ENCODE measurements at regions not wholly inside any gene's neighbourhood (a gene's known extent, or its start where the extent isn't known, plus 50 kb on each side); places are given as distances from the start of the nearest gene placed in this dataset.
A peak's percentile ranks its signal among the peaks of the same experiment; 100 is the strongest.

DNA sequence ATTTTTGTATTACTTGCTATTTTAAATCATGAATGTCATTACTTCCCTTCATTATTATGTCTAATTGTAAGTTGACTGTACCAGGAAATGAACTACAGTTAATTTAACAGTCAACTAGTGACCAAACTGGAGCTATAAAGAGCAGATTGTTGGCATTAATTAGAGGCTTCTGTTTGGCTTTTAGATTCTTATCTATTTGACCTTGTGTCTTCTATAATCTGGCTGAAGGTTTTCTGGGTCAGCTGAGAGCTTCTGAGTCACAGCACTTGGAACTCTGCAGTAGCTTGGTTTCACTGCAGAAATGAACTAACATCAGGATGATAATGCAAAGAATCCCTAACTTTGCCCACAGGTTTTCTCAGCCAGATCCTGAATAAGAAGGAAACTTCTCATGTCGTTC lies 169.2 kb upstream of the LEF1 start:
- peak in 1 of 2 donors; percentile 4 for DNase-seq (ENCODE audit: low read depth in 2 of 2)
- H3K4me3 ChIP-seq (replicated peaks in 1 of 2; ENCODE audit: low read depth in 2 of 2, low read length in 2 of 2) = no peak overlapping the region
- TF ChIP-seq CTCF (IDR thresholded peaks at IDR 0.05; ENCODE audit: low read depth, low read length) = no peak

DNA sequence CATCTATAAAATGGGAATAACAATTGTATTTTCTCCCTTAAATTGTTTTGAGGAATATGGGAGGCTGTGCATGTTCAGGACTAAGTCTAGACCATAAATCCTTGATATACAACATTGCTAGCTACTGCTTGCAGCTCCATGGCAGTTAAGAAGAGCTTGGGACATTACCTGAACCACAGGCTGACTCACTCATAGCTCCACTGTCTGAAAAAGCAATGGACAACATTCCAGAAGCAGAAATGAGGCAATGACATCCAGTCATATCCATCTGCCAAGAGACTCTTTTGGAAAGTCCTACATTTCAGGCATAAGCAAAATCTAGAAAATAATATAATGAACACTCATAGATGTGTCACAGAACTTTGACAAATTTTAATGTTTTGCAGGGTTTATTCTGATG lies 167.3 kb upstream of the LEF1 start:
- H3K4me3 ChIP-seq (replicated peaks in 1 of 2; ENCODE audit: low read depth in 2 of 2, low read length in 2 of 2) = no peak overlapping the region
- peak in 1 of 2 donors; percentile 16 for DNase-seq (ENCODE audit: low read depth in 2 of 2)
- TF ChIP-seq CTCF (IDR thresholded peaks at IDR 0.05; ENCODE audit: low read depth, low read length) = no peak

- no peak for TF ChIP-seq CTCF (IDR thresholded peaks at IDR 0.05; ENCODE audit: low read depth, low read length)
- no peak for DNase-seq (ENCODE audit: low read depth in 2 of 2)
- no peak overlapping the region for H3K4me3 ChIP-seq (replicated peaks in 1 of 2; ENCODE audit: low read depth in 2 of 2, low read length in 2 of 2)
Observed at GRCh38 chr4:108335081-108335480, 166.3 kb upstream of the LEF1 start.

DNA sequence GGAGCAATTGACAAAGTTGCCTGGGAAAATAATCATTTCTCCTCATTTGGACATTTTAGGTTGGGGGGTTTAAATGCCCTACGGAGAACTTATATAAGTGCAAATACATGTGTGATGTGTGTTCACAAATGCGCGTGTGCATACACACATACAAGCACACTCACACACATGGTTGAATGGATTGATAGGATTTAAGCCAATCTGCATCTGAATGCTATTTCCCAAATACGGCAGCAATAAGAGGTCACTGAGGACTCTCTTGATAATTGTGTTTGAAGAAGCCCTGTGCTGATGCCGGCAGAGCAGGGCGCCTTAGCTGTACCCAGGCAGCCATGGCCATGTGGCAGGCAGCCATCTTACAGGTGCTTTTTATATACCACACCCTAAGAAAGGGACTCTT lies 165.3 kb upstream of the LEF1 start:
- H3K4me3 ChIP-seq (replicated peaks in 1 of 2; ENCODE audit: low read depth in 2 of 2, low read length in 2 of 2) = no peak overlapping the region
- no peak for DNase-seq (ENCODE audit: low read depth in 2 of 2)
- TF ChIP-seq CTCF (IDR thresholded peaks at IDR 0.05; ENCODE audit: low read depth, low read length) = no peak

DNA sequence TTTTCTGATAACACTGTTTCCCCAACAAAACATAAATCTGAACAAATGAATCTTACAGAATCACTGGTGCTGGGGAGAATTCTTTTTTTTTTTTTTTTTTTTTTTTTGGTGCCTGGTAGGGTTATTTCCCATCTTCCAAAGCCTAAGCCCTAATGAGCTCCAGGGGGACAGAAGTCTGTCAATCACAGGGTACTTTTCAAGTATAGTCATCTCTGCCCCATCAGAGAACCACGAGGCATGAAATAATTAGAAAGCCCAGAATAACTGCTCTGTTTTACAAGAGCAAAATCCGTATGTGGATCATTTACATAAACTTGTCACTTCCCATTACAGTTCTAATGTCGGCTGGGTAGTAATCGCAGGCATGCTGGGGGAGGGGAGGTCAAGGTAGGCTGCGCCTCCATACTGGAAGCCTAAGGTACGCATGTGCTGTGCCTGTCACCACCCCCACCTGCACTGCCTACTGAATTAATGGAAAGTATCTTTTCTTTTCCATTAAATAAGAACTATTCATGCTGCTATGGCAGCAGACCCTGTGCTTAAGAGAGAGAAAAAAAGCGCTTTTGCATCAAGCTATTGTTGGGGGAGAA lies 164.7 kb upstream of the LEF1 start:
- TF ChIP-seq CTCF (IDR thresholded peaks at IDR 0.05; ENCODE audit: low read depth, low read length) = no peak
- no peak overlapping the region for H3K4me3 ChIP-seq (replicated peaks in 1 of 2; ENCODE audit: low read depth in 2 of 2, low read length in 2 of 2)
- DNase-seq (ENCODE audit: low read depth in 2 of 2) = no peak

- H3K4me3 ChIP-seq (replicated peaks in 1 of 2; ENCODE audit: low read depth in 2 of 2, low read length in 2 of 2) = no peak overlapping the region
- TF ChIP-seq CTCF (IDR thresholded peaks at IDR 0.05; ENCODE audit: low read depth, low read length) = no peak
- DNase-seq (ENCODE audit: low read depth in 2 of 2) = no peak
Observed at GRCh38 chr4:108331905-108332632, 163.3 kb upstream of the LEF1 start.

DNA sequence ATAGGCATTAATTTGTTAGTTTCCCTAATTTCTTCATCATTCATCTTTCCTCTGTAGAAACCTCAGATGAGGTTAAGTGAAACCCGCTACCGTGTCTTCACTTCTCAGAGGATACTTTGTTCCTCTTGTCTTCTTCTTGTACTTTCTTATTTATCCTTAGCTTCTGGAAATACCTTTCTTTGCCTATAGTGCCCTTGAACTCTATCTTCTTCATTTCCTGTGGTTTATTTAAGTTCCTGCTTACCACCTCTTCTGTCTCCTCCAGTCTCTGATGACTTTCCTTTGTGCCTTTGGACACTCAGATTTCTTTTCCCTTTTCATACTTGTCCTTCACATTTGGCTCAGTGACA lies 159.6 kb upstream of the LEF1 start:
- DNase-seq (ENCODE audit: low read depth in 2 of 2) = no peak
- no peak for TF ChIP-seq CTCF (IDR thresholded peaks at IDR 0.05; ENCODE audit: low read depth, low read length)
- no peak overlapping the region for H3K4me3 ChIP-seq (replicated peaks in 1 of 2; ENCODE audit: low read depth in 2 of 2, low read length in 2 of 2)

Data from cardiac fibroblast (primary cell).